ENCODE measurements at regions not wholly inside any gene's neighbourhood (a gene's known extent, or its start where the extent isn't known, plus 50 kb on each side); places are given as distances from the start of the nearest gene placed in this dataset.
"Not testable (repeated sequence)": the region's sequence is repeated elsewhere in the genome, so short reads cannot be mapped to it uniquely, and the experiment has no call there.

GRCh38 chr6:43927532-43928210 is 157.7 kb downstream of the VEGFA start:
- peaks cover 19% of the 10 kb centered on the region for H3K4me1 Mint-ChIP-seq
- DNase-seq, result no peak
- no peak for ATAC-seq
- H3K27ac Mint-ChIP-seq, result peak overlapping the region; percentile 9
- no peak overlapping the region for H3K4me3 Mint-ChIP-seq
- H3K27me3 Mint-ChIP-seq, result peaks cover 6% of the 10 kb centered on the region
- H3K9me3 ChIP-seq (ENCODE audit: control insufficient read depth, low read length, poor library complexity, severe bottlenecking), result no peaks in the 10 kb centered on the region
- H3K36me3 Mint-ChIP-seq (ENCODE audit: low read depth), result no peaks in the 10 kb centered on the region

- DNase-seq (no peak), ATAC-seq (no peak)
- Mint-ChIP-seq H3K36me3 (ENCODE audit: low read depth) (no peaks in the 10 kb centered on the region), H3K27me3 (peaks cover 6% of the 10 kb centered on the region), H3K4me1 (peaks cover 19% of the 10 kb centered on the region), H3K27ac (peak overlapping the region; percentile 16), H3K4me3 (peak overlapping the region; percentile 15)
- no peaks in the 10 kb centered on the region for H3K9me3 ChIP-seq (ENCODE audit: control insufficient read depth, low read length, poor library complexity, severe bottlenecking)
Measured at GRCh38 chr6:43926634-43927531, 156.9 kb downstream of the VEGFA start.

- H3K4me1 Mint-ChIP-seq, result peaks cover 21% of the 10 kb centered on the region
- DNase-seq; H3K27ac Mint-ChIP-seq; H3K4me3 Mint-ChIP-seq; H3K36me3 Mint-ChIP-seq (ENCODE audit: low read depth); H3K9me3 ChIP-seq (ENCODE audit: control insufficient read depth, low read length, poor library complexity, severe bottlenecking); ATAC-seq; H3K27me3 Mint-ChIP-seq: not testable (repeated sequence)
Measured at GRCh38 chr6:43925636-43926139, 155.7 kb downstream of the VEGFA start.

GRCh38 chr6:43924222-43924702 is 154.3 kb downstream of the VEGFA start:
- Mint-ChIP-seq H3K4me1 (peaks cover 21% of the 10 kb centered on the region), H3K36me3 (ENCODE audit: low read depth) (no peaks in the 10 kb centered on the region), H3K27ac (peak overlapping the region; percentile 11), H3K4me3 (peak overlapping the region; percentile 63), H3K27me3 (peaks cover 7% of the 10 kb centered on the region)
- no peaks in the 10 kb centered on the region for H3K9me3 ChIP-seq (ENCODE audit: control insufficient read depth, low read length, poor library complexity, severe bottlenecking)
- peak; percentile 83 for ATAC-seq
- peak in 1 of 3 donors; percentile 11 for DNase-seq

- Mint-ChIP-seq H3K4me3 (peak overlapping the region; percentile 63), H3K4me1 (peaks cover 21% of the 10 kb centered on the region), H3K36me3 (ENCODE audit: low read depth) (no peaks in the 10 kb centered on the region), H3K27me3 (peaks cover 8% of the 10 kb centered on the region), H3K27ac (peak overlapping the region; percentile 11)
- H3K9me3 ChIP-seq (ENCODE audit: control insufficient read depth, low read length, poor library complexity, severe bottlenecking), result no peaks in the 10 kb centered on the region
- no peak for DNase-seq
- ATAC-seq, result no peak
Measured at GRCh38 chr6:43923376-43924221, 153.6 kb downstream of the VEGFA start.

- DNase-seq (no peak), ATAC-seq (no peak)
- Mint-ChIP-seq H3K27ac (no peak overlapping the region), H3K27me3 (peaks cover 8% of the 10 kb centered on the region), H3K36me3 (ENCODE audit: low read depth) (no peaks in the 10 kb centered on the region), H3K4me1 (peaks cover 20% of the 10 kb centered on the region), H3K4me3 (peak overlapping the region; percentile 7)
- no peaks in the 10 kb centered on the region for H3K9me3 ChIP-seq (ENCODE audit: control insufficient read depth, low read length, poor library complexity, severe bottlenecking)
Measured at GRCh38 chr6:43922426-43923375, 152.7 kb downstream of the VEGFA start.

- Mint-ChIP-seq H3K36me3 (ENCODE audit: low read depth) (no peaks in the 10 kb centered on the region), H3K4me1 (peaks cover 17% of the 10 kb centered on the region), H3K4me3 (no peak overlapping the region), H3K27ac (no peak overlapping the region), H3K27me3 (peaks cover 8% of the 10 kb centered on the region)
- DNase-seq (no peak), ATAC-seq (no peak)
- H3K9me3 ChIP-seq (ENCODE audit: control insufficient read depth, low read length, poor library complexity, severe bottlenecking), result no peaks in the 10 kb centered on the region
Measured at GRCh38 chr6:43921548-43922425, 151.8 kb downstream of the VEGFA start.

GRCh38 chr6:43921039-43921438 is 151.0 kb downstream of the VEGFA start:
- H3K27me3 Mint-ChIP-seq, result peaks cover 8% of the 10 kb centered on the region
- no peaks in the 10 kb centered on the region for H3K36me3 Mint-ChIP-seq (ENCODE audit: low read depth)
- H3K4me1 Mint-ChIP-seq, result peaks cover 17% of the 10 kb centered on the region
- H3K27ac Mint-ChIP-seq, result no peak overlapping the region
- DNase-seq, result no peak
- H3K9me3 ChIP-seq (ENCODE audit: control insufficient read depth, low read length, poor library complexity, severe bottlenecking), result no peaks in the 10 kb centered on the region
- ATAC-seq, result no peak
- no peak overlapping the region for H3K4me3 Mint-ChIP-seq

GRCh38 chr6:43919774-43920173 is 149.8 kb downstream of the VEGFA start:
- no peak overlapping the region for H3K27ac Mint-ChIP-seq
- ATAC-seq, result no peak
- no peak for DNase-seq
- peaks cover 13% of the 10 kb centered on the region for H3K4me1 Mint-ChIP-seq
- H3K4me3 Mint-ChIP-seq, result no peak overlapping the region
- H3K9me3 ChIP-seq (ENCODE audit: control insufficient read depth, low read length, poor library complexity, severe bottlenecking), result no peaks in the 10 kb centered on the region
- H3K27me3 Mint-ChIP-seq, result peaks cover 14% of the 10 kb centered on the region
- H3K36me3 Mint-ChIP-seq (ENCODE audit: low read depth), result no peaks in the 10 kb centered on the region

GRCh38 chr6:43917878-43918382 is 147.9 kb downstream of the VEGFA start:
- Mint-ChIP-seq H3K4me1 (peaks cover 2% of the 10 kb centered on the region), H3K4me3 (no peak overlapping the region), H3K27me3 (peaks cover 14% of the 10 kb centered on the region), H3K27ac (no peak overlapping the region), H3K36me3 (ENCODE audit: low read depth) (no peaks in the 10 kb centered on the region)
- H3K9me3 ChIP-seq (ENCODE audit: control insufficient read depth, low read length, poor library complexity, severe bottlenecking), result no peaks in the 10 kb centered on the region
- DNase-seq, result no peak
- no peak for ATAC-seq
